OCI-LY7 (cell line): ENCODE measurements at regions not wholly inside any gene's neighbourhood (a gene's known extent, or its start where the extent isn't known, plus 50 kb on each side); places are given as distances from the start of the nearest gene placed in this dataset.

Source experiments
- BruUV-seq: library from RNA; stranded (reverse); fragments of 400-500 nt; replicated peaks from 2 replicates; lab custom pipeline; 2021; lab: Mats Ljungman, UMichigan
- CTCF ChIA-PET: fragments of 300-600 bp; sonication (Branson Sonifier 250); formaldehyde crosslinking; loops from one replicate; lab custom pipeline; 2022; ENCODE audit warnings: antibody characterized with exemption; ENCODE audit not compliant: unreplicated experiment; lab: Charles Lee
- POLR2A ChIA-PET: fragments of 300-600 bp; sonication (Branson Sonifier 250); formaldehyde crosslinking; loops from one replicate; lab custom pipeline; 2022; ENCODE audit warnings: antibody characterized with exemption; lab: Charles Lee
- DNase-seq: peaks from one replicate; pipeline ENCODE4 v3.0.0-alpha.2; 2015; ENCODE audit warnings: low spot score
- H2AFZ ChIP-seq: fragments of 200-600 bp; sonication (generic), shearing (Covaris generic); 2 replicates; pipeline ENCODE4 v1.6.1; 2014; ENCODE audit warnings: mild to moderate bottlenecking, antibody characterized with exemption, low read length, moderate library complexity
- H3K27ac ChIP-seq: fragments of 200-600 bp; sonication (generic); 2 replicates; pipeline ENCODE4 v1.5.1; 2014; ENCODE audit warnings: mixed run types, low read depth, mild to moderate bottlenecking, moderate library complexity, low read length, inconsistent platforms; ENCODE audit not compliant: poor library complexity, severe bottlenecking
- H3K36me3 ChIP-seq: fragments of 200-600 bp; sonication (generic); 2 replicates; pipeline ENCODE4 v1.6.1; 2014; ENCODE audit warnings: mild to moderate bottlenecking, antibody characterized with exemption, low read length, moderate library complexity, mixed read lengths; ENCODE audit not compliant: insufficient read depth
- H3K4me1 ChIP-seq: fragments of 200-600 bp; sonication (generic); 2 replicates; pipeline ENCODE4 v1.5.1; 2014; ENCODE audit warnings: mild to moderate bottlenecking, low read length; ENCODE audit not compliant: insufficient read depth, poor library complexity, severe bottlenecking
- H3K4me2 ChIP-seq: fragments of 200-600 bp; sonication (generic); 2 replicates; pipeline ENCODE4 v1.6.1; 2014; ENCODE audit warnings: mild to moderate bottlenecking, low read length
- H3K4me3 ChIP-seq: fragments of 200-600 bp; sonication (generic); 2 replicates; pipeline ENCODE4 v1.5.1; 2014; ENCODE audit warnings: mild to moderate bottlenecking, low read depth, low read length; ENCODE audit not compliant: poor library complexity, severe bottlenecking
- H3K79me2 ChIP-seq: fragments of 200-600 bp; sonication (generic); 2 replicates; pipeline ENCODE4 v1.6.1; 2016; ENCODE audit warnings: low read depth, mild to moderate bottlenecking, low read length, moderate library complexity, mixed read lengths; ENCODE audit not compliant: insufficient read depth
- H3K9me2 ChIP-seq: fragments of 200-600 bp; sonication (generic); 2 replicates; pipeline ENCODE4 v1.6.1; 2016; ENCODE audit warnings: mild to moderate bottlenecking, low read length, mixed read lengths; ENCODE audit not compliant: insufficient read depth
- H3K9me3 ChIP-seq: fragments of 200-600 bp; sonication (generic); 2 replicates; pipeline ENCODE4 v1.6.1; 2014; ENCODE audit warnings: mild to moderate bottlenecking, mixed run types, low read length, mixed read lengths
- H4K20me1 ChIP-seq: fragments of 200-600 bp; sonication (generic); 2 replicates; pipeline ENCODE4 v1.6.1; 2014; ENCODE audit warnings: mild to moderate bottlenecking, antibody characterized with exemption, low read length, moderate library complexity, mixed read lengths; ENCODE audit not compliant: insufficient read depth
- CTCF ChIP-seq: fragments of 200-600 bp; sonication (generic); conservative IDR thresholded peaks from 2 replicates; pipeline ENCODE4 v1.5.1; 2014; ENCODE audit warnings: mild to moderate bottlenecking, antibody characterized with exemption, low read length, moderate library complexity, mixed read lengths
- EZH2phosphoT487 ChIP-seq: fragments of 200-600 bp; sonication (generic); IDR thresholded peaks from 2 replicates; pipeline ENCODE4 v1.6.1; 2018; ENCODE audit warnings: low read depth, borderline replicate concordance, mild to moderate bottlenecking, mixed run types, antibody characterized with exemption, low read length, moderate library complexity, mixed read lengths
- intact Hi-C: fragments of 100-400 bp; cut with micrococcal nuclease; formaldehyde crosslinking; loops from one replicate; pipeline ENCODE4 v1.10.0; 2022; ENCODE audit not compliant: unreplicated experiment

DNA sequence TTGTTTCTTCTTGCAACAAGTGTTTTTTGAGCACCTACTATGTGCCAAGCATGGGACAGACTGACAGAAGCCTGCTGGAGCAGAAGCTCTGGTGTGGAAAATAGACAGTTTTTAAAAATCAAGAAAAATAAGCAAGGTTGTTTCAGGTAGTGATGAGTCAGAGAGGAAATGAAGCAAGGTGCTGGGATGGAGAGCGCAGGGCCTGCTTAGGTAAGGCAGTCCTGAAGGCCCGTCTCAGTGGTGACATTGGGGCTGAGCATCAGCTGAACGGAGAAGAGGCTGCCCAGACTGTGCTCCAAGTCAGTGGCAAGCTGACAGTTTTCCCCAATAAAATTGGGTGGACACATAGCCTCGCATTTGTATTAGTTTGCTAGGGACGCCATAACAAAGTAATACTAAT is 263.6 kb downstream of the SS18 start:
- H3K4me2 ChIP-seq, result no peak overlapping the region
- H4K20me1 ChIP-seq, result no peaks in the 10 kb centered on the region

GRCh38 chr18:25825979-25826776 is 264.2 kb downstream of the SS18 start:
- H3K79me2 ChIP-seq, result no peaks in the 10 kb centered on the region
- no peak overlapping the region for H3K4me3 ChIP-seq
- no peaks in the 10 kb centered on the region for H3K36me3 ChIP-seq
- BruUV-seq, result no TSS peak
- DNase-seq, result no peak
- ChIA-PET CTCF (no interaction called here), POLR2A (interaction anchor here (0.6 to 0.7 kb wide), 2 partner anchors 27 to 311 kb away, joined by 4 to 5 read pairs; no protein-coding TSS in a partner anchor)
- no peaks in the 10 kb centered on the region for H3K9me2 ChIP-seq
- TF ChIP-seq EZH2phosphoT487 (no peak), CTCF (no peak)
- no peak overlapping the region for H3K27ac ChIP-seq
- intact Hi-C loops, result loop anchor here (10.0 kb wide), 1 partner anchor 61 kb away; no protein-coding TSS in a partner anchor
- H4K20me1 ChIP-seq, result no peaks in the 10 kb centered on the region
- no peaks in the 10 kb centered on the region for H3K9me3 ChIP-seq
- H3K4me2 ChIP-seq, result no peak overlapping the region
- H2AFZ ChIP-seq, result no peak overlapping the region
- no peaks in the 10 kb centered on the region for H3K4me1 ChIP-seq

More for the DNA sequence above, 263.6 kb downstream of the SS18 start:
- Histone ChIP-seq H2AFZ (no peak overlapping the region), H3K4me1 (no peaks in the 10 kb centered on the region), H3K27ac (no peak overlapping the region), H3K79me2 (no peaks in the 10 kb centered on the region), H3K36me3 (no peaks in the 10 kb centered on the region), H3K9me2 (no peaks in the 10 kb centered on the region), H3K4me3 (no peak overlapping the region), H3K9me3 (no peaks in the 10 kb centered on the region)
- POLR2A ChIA-PET, result no interaction called here
- CTCF ChIA-PET, result no interaction called here
- no peak for TF ChIP-seq CTCF
- no peak for TF ChIP-seq EZH2phosphoT487
- no TSS peak for BruUV-seq
- intact Hi-C loops, result loop anchor here (10.0 kb wide), 1 partner anchor 62 kb away; no protein-coding TSS in a partner anchor
- DNase-seq, result no peak

- no peak overlapping the region for H3K4me2 ChIP-seq
- no peaks in the 10 kb centered on the region for H4K20me1 ChIP-seq
- no peaks in the 10 kb centered on the region for H3K9me3 ChIP-seq
- no peaks in the 10 kb centered on the region for H3K79me2 ChIP-seq
- H3K9me2 ChIP-seq, result no peaks in the 10 kb centered on the region
- ChIA-PET CTCF (no interaction called here), POLR2A (interaction anchor here (0.5 to 1.0 kb wide), 2 partner anchors 11 to 24 kb away, joined by 3 read pairs; no protein-coding TSS in a partner anchor)
- no peak overlapping the region for H3K27ac ChIP-seq
- no peaks in the 10 kb centered on the region for H3K4me1 ChIP-seq
- no peak for DNase-seq
- TF ChIP-seq EZH2phosphoT487 (no peak), CTCF (no peak)
- intact Hi-C loops, result loop anchor here (10.0 kb wide), 1 partner anchor 60 kb away; no protein-coding TSS in a partner anchor
- no peak overlapping the region for H3K4me3 ChIP-seq
- no peaks in the 10 kb centered on the region for H3K36me3 ChIP-seq
- BruUV-seq, result no TSS peak
- no peak overlapping the region for H2AFZ ChIP-seq
Measured at GRCh38 chr18:25825056-25825455, 265.4 kb downstream of the SS18 start.
